ENCODE measurements at regions not wholly inside any gene's neighbourhood (a gene's known extent, or its start where the extent isn't known, plus 50 kb on each side); places are given as distances from the start of the nearest gene placed in this dataset.

GRCh38 chr7:24341691-24342413 lies 57.9 kb downstream of the NPY start:
- no peaks in the 10 kb centered on the region for H3K27me3 ChIP-seq (ENCODE audit: insufficient read depth, low read depth, severe bottlenecking)
- H3K9me3 ChIP-seq (ENCODE audit: severe bottlenecking), result no peaks in the 10 kb centered on the region
- H3K27ac ChIP-seq, result no peak overlapping the region
- DNase-seq, result no peak
- TF ChIP-seq CTCF (IDR thresholded peaks at IDR 0.05; ENCODE audit: low read depth, low read length), result no peak
- no peak overlapping the region for H3K4me3 ChIP-seq (ENCODE audit: low read depth, low read length)
- no peaks in the 10 kb centered on the region for H3K36me3 ChIP-seq

- H3K27ac ChIP-seq, result no peak overlapping the region
- TF ChIP-seq CTCF (IDR thresholded peaks at IDR 0.05; ENCODE audit: low read depth, low read length), result no peak
- no peak overlapping the region for H3K4me3 ChIP-seq (ENCODE audit: low read depth, low read length)
- H3K36me3 ChIP-seq, result no peaks in the 10 kb centered on the region
- H3K27me3 ChIP-seq (ENCODE audit: insufficient read depth, low read depth, severe bottlenecking), result no peaks in the 10 kb centered on the region
- H3K9me3 ChIP-seq (ENCODE audit: severe bottlenecking), result no peaks in the 10 kb centered on the region
- DNase-seq, result no peak
These were observed 59.6 kb downstream of the NPY start for GRCh38 chr7:24343614-24344013.

DNA sequence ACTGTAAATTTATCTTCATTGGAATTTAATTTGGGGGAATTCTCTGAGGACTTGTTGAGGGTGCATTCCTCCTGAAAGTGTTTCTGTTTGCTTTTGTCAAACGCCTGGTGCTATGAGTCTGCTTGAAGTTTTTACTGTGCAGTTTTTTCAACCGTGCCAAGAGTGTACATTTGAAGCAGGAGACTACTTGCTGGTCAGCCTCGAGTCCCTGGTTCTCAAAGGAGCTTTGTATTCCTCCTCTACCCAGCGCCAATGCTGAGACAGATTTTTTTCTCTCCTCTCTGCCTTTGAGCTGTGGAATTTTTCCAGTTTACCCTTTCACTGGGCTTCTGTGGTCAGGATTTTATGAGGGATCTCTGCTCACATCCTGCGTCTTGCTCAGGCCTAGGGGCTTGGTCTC lies 62.1 kb downstream of the NPY start:
- Histone ChIP-seq H3K4me3 (ENCODE audit: low read depth, low read length) (no peak overlapping the region), H3K9me3 (ENCODE audit: severe bottlenecking) (no peaks in the 10 kb centered on the region), H3K27ac (no peak overlapping the region), H3K27me3 (ENCODE audit: insufficient read depth, low read depth, severe bottlenecking) (no peaks in the 10 kb centered on the region), H3K36me3 (no peaks in the 10 kb centered on the region)
- no peak for DNase-seq
- TF ChIP-seq CTCF (IDR thresholded peaks at IDR 0.05; ENCODE audit: low read depth, low read length), result no peak

GRCh38 chr7:24346716-24347115 lies 62.7 kb downstream of the NPY start:
- no peak for TF ChIP-seq CTCF (IDR thresholded peaks at IDR 0.05; ENCODE audit: low read depth, low read length)
- no peak overlapping the region for H3K4me3 ChIP-seq (ENCODE audit: low read depth, low read length)
- no peaks in the 10 kb centered on the region for H3K36me3 ChIP-seq
- no peak overlapping the region for H3K27ac ChIP-seq
- no peak for DNase-seq
- H3K9me3 ChIP-seq (ENCODE audit: severe bottlenecking), result no peaks in the 10 kb centered on the region
- no peaks in the 10 kb centered on the region for H3K27me3 ChIP-seq (ENCODE audit: insufficient read depth, low read depth, severe bottlenecking)

DNA sequence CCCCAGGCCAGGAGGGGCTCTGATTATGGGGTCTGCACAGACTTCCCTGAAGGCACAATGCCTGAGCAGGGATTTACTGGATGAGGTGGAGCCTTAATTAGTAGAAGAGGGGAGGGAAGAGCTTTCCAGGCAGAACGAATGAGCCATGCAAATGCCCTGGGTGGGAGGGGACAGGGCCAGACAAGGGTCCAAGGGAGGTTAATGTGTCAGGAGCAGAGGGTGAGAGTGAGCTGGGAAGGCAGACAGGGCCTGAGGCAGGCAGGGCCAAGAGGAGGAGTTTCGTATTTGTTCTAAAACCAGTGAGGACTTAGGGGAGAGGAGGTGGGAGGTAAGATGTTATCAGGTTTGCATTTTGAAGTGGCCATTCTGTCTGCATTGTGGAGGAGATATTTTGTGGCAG lies 65.3 kb downstream of the NPY start:
- H3K27ac ChIP-seq, result no peak overlapping the region
- H3K27me3 ChIP-seq (ENCODE audit: insufficient read depth, low read depth, severe bottlenecking), result no peaks in the 10 kb centered on the region
- H3K9me3 ChIP-seq (ENCODE audit: severe bottlenecking), result no peaks in the 10 kb centered on the region
- TF ChIP-seq CTCF (IDR thresholded peaks at IDR 0.05; ENCODE audit: low read depth, low read length), result no peak
- no peak for DNase-seq
- H3K4me3 ChIP-seq (ENCODE audit: low read depth, low read length), result no peak overlapping the region
- H3K36me3 ChIP-seq, result no peaks in the 10 kb centered on the region

DNA sequence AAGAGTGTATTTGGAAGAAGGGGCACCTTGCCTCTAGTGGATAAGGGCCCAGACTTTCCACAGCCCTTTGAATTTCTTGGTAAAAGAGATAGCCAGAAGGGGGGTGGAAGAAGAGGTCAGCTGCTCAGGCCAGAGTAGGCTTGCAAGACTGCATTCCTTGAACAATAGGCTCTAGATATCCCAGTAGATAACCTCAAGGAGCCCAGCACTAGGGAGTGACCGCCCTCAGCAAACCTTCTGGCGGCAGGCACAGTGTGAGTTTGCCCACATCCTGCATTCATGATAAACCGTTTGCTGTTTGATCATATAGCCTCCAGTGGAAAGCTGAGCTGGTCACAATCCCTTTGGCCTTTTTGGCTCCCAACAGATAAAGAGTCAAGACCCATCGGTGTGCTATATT lies 70.5 kb downstream of the NPY start:
- no peaks in the 10 kb centered on the region for H3K36me3 ChIP-seq
- H3K27me3 ChIP-seq (ENCODE audit: insufficient read depth, low read depth, severe bottlenecking), result no peaks in the 10 kb centered on the region
- H3K9me3 ChIP-seq (ENCODE audit: severe bottlenecking), result no peaks in the 10 kb centered on the region
- H3K27ac ChIP-seq, result no peak overlapping the region
- DNase-seq, result no peak
- no peak overlapping the region for H3K4me3 ChIP-seq (ENCODE audit: low read depth, low read length)
- TF ChIP-seq CTCF (IDR thresholded peaks at IDR 0.05; ENCODE audit: low read depth, low read length), result no peak
